KBM-7 (cell line): ENCODE measurements at regions not wholly inside any gene's neighbourhood (a gene's known extent, or its start where the extent isn't known, plus 50 kb on each side); places are given as distances from the start of the nearest gene placed in this dataset.

ENCODE experiments used
- DNase-seq: peaks from one replicate; pipeline ENCODE4 v3.0.0-alpha.2; 2015
- in situ Hi-C: fragments of 300-500 bp; cut with MboI; formaldehyde crosslinking; loops from 2 replicates; pipeline ENCODE4 v1.14.3; 2020; ENCODE audit warnings: low sequenced_read_pairs, low pct_unique_long_range_greater_than_20kb, mixed read lengths

- in situ Hi-C loops, result no loop called here
These were observed 74.2 kb upstream of the MACF1 start for GRCh38 chr1:39130325-39130724.

GRCh38 chr1:39131940-39132339 lies 72.6 kb upstream of the MACF1 start:
- in situ Hi-C loops, result no loop called here
- DNase-seq, result no peak

More at GRCh38 chr1:39130325-39130724, 74.2 kb upstream of the MACF1 start:
- DNase-seq, result no peak

- in situ Hi-C loops, result no loop called here
- no peak for DNase-seq
These were observed 71.8 kb upstream of the MACF1 start for GRCh38 chr1:39132505-39133339.

DNA sequence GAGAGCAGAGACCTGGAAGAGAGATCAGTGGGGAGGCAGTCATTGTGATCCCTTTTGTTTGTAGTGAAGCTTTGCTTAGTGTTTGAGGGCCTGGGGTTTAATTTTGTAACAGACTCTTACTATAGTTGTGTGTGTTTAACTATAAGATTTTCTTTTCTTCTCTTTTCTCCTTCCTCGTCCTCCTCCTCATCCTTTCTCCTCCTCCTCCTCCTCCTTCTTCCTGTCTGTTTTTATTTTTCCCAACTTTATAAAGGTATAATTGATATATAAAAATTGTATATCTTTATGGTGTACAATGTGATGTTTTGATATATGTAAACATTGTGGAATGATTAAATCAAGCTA lies 71.2 kb upstream of the MACF1 start:
- in situ Hi-C loops, result no loop called here
- DNase-seq, result no peak

GRCh38 chr1:39134768-39135333 lies 69.6 kb upstream of the MACF1 start:
- in situ Hi-C loops, result no loop called here
- DNase-seq, result no peak

GRCh38 chr1:39136638-39137037 lies 67.9 kb upstream of the MACF1 start:
- no peak for DNase-seq
- in situ Hi-C loops, result no loop called here

DNA sequence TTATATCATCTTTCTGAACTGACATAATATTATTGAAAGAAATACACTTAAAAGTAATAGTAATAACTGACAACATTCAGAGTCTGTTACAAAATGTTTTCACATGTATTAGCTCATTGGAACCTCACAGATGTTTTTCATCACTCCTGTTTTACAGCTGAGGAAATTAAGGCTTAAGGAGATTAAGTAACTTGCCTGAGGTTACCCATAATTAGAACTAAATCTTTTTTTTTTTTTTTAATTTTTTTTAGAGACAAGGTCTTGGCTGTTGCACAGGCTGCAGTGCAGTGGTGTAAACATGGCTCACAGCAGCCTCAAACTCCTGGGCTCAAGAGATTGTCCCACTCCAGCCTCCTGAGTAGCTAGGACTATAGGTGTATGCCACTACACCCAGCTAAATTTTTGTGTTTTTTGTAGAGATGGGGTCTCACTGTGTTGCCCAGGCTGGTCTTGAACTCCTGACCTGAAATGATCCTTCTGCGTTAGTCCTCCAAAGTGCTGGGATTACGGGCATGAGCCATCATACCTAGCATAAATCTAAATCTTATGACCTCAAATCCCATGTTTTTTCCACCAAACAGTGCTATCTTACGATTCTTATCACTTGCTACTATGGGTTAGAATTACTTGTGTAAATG lies 64.7 kb upstream of the MACF1 start:
- no peak for DNase-seq
- in situ Hi-C loops, result no loop called here

DNA sequence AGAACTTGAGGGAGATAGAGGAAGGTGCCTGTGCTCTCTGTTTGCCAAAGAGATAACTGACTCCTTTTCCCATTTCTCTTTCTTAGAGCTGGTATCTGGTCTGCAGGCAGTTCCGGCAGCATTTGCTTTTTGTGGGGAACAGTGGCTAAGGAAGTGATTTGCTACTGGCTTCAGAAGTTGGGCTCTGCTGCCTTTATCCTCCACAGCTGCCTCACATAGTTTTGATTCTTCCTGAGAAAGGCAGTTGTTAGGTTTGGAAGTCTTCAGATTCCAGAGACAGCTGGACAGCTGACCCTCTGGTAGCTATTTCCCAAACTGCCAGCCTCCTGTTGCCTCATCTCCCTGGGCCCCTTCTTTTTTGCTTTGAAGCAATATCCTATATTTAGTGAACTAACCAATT lies 62.6 kb upstream of the MACF1 start:
- in situ Hi-C loops, result no loop called here
- DNase-seq, result no peak

DNA sequence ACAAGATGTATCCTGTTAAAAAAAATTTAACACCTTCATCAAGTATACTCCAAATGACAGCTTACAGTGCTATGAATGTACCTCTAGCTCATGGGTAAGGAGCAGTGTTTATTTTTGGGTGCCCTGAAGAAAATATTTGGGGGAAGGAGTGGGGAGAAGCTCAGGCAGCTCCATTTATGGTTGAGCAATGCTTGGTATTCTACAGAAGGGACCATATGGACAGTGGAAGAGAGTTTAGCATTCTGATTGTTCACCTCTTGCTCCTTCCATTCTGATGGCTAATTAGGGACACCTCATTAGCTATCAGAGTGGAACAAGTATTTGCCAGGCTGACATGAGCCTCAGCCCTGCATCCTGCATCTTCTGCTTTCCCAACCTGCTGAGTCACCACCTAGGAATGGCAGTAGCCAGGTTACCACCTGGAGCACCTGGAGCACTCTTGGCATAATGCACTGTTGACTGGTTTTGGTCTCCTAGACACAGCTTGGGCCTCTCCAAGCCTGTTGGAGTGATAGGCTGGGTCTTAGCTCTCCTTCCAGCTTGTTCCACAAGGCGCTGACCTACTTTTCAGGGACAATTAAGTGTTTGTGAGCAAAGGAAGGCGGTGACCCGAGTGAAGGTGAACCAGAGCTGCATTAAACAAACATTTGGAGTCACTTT lies 62.0 kb upstream of the MACF1 start:
- no peak for DNase-seq
- in situ Hi-C loops, result no loop called here

- no peak for DNase-seq
- in situ Hi-C loops, result no loop called here
These were observed 59.6 kb upstream of the MACF1 start for GRCh38 chr1:39144924-39145323.

- no peak for DNase-seq
- in situ Hi-C loops, result no loop called here
These were observed 59.0 kb upstream of the MACF1 start for GRCh38 chr1:39145331-39145965.

- in situ Hi-C loops, result no loop called here
- DNase-seq, result no peak
These were observed 57.8 kb upstream of the MACF1 start for GRCh38 chr1:39146681-39147080.

DNA sequence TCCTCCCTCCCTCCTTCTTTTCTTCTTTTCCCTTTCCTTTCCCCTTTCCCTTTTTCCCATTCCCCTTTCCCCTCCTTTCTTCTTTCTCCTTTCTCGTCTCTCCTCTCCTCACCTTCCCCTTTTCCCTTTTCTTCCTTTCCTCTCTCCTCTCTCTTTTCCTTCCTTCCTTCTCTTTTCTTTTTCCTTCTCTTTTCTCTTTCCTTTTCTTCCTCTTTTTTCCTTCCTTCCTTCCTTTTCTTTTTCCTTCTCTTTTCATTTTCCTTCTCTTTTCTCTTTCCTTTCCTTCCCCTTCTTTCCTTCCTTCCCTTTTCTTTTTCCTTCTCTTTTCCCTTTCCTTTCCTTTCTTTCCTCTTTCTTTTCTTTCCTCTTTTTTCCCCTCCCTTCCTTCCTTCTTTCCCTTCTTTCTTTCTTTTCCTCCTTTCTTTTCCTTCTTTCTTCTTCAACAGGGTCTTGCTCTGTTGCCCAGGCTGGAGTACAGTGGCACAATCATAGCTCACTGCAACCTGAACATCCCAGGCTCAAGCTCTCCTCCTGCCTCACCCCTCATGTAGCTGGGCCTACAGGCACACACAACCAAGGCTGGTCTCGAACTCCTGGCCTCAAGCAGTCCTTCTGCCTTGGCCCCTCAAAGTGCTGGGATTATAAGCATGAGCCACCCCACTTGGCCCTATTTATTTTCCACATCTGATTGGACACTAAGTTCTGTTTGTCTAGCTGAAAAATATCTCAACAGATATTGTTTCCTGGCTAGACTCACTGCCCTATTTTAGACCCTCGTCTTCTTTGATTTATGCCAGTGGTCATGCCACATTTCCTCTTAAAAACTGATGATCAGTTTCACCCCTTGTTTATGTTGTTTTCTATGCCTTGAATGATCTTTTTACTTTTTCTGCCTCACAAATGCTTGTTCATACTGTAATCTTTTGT lies 57.1 kb upstream of the MACF1 start:
- in situ Hi-C loops, result no loop called here

GRCh38 chr1:39148942-39149341 lies 55.6 kb upstream of the MACF1 start:
- DNase-seq, result no peak
- in situ Hi-C loops, result no loop called here

More for the DNA sequence above, 57.1 kb upstream of the MACF1 start:
- DNase-seq, result no peak

GRCh38 chr1:39149509-39149908 lies 55.0 kb upstream of the MACF1 start:
- in situ Hi-C loops, result no loop called here
- no peak for DNase-seq

DNA sequence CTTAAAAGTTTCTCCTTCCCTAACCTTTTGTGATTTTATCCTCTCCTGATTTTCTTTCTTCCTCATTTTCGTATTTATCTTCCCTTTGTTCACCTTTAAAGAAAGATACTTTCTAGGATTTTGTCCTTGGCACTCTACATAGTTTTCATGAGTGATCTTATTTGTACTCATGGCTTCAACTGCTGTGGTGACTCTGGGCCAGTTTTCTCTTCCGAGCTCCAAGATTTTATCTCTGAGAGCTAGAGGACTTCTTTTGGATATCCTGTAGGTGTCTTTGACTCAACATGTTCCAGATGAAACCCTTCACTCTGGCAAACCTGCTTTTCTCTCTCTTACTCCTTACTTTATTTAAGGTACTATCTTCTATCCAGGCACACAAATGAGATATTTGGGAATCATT lies 53.7 kb upstream of the MACF1 start:
- in situ Hi-C loops, result no loop called here
- no peak for DNase-seq

- in situ Hi-C loops, result no loop called here
- DNase-seq, result no peak
These were observed 53.2 kb upstream of the MACF1 start for GRCh38 chr1:39151267-39151666.

DNA sequence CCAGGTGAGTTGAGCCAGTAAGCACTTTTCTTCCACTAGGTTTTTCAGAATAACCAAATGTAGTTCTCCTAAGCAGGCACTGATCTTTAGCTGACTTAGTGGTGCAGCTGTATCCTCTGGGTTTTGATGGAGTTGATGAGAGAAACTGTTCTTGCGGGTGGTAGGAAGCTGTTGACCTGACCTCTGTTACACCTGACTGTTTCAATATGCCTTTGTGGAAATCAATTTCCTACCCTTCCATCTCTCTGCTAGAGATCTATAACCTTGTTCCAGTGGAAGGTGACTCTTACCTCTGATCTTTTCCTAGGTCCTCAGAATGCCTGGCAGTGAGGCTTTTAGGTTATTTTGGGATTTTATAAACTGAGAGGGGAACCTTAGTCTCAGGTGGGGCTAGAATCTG lies 51.6 kb upstream of the MACF1 start:
- in situ Hi-C loops, result no loop called here
- no peak for DNase-seq

DNA sequence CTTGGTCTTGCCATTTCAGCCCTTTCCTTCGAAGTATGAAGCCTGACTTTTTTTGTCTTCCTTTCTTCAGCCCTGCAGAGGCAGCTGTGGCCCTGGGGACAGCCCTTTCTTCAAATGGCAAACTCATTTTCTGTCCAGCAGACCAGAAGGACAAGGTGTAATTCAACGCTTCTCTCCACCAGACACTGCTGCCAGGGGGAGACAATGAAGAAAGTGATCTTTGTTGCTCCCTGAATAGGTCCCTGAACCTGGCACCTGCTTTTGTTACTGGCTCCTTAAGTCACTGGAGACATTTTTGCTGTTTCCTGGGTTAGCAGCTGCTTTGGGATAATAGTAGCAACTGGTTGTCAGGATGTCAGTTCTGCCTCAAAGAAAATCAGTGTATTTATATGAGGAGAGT lies 50.8 kb upstream of the MACF1 start:
- no peak for DNase-seq
- in situ Hi-C loops, result no loop called here
